NOMO-1 treated with dmso at 0.1 percent for 144 hours (cell line): ENCODE measurements at regions not wholly inside any gene's neighbourhood (a gene's known extent, or its start where the extent isn't known, plus 50 kb on each side); places are given as distances from the start of the nearest gene placed in this dataset.
"Not testable (repeated sequence)": the region's sequence is repeated elsewhere in the genome, so short reads cannot be mapped to it uniquely, and the experiment has no call there.

Experiments used
- DNase-seq: peaks from one replicate; lab custom pipeline; 2025; ENCODE audit not compliant: unreplicated experiment; lab: John Stamatoyannopoulos, UW

DNA sequence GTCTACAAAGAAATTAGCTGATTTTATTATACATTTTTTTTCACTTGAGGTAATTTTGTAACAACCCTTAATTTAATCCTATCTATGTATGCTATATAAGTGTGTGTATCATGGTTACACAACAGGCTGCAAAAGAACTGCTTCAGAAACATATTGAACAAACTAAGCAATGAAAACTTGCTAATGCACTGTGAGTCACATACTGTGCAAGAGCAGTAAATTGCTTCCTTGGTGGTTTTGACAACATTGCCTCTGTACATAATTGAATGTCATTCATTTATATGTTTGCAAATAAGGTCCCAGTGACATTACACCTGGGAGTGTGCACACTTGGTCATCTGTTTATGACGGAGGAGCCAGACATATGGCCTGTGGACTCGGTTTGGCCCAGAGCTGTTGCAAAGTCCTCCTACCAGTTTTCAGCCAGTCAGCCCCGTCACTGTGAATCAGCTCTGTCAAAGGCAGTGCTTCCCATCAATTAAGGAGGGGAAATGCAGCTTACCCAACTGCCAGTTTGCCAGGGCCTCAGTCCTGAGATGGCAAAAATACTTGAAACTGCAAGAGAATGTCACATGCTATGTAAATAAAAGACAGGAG is 835.0 kb downstream of the TTLL7 start:
- peak; percentile 68 for DNase-seq

DNA sequence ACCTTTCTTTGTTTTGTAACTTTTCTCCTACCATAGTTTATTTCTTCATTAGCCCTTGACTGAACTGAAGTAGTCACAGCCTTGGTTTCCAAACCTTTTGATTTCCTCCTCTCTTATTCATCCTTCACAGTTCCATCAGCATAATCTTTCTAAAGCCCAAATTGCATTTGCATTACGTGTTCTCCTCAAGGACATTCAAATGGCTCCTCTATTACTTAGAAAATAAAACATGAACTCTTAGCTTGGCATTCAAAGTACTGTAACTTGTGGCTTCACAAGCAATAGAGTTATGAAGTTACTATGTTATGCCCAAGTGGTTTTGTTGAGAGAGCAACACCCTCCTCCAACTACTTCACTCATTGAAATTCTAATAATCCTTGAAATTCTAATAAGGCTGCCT is 840.0 kb downstream of the TTLL7 start:
- DNase-seq: not testable (repeated sequence)

- not testable (repeated sequence) for DNase-seq
Observed at GRCh38 chr1:83154306-83154705, 844.6 kb downstream of the TTLL7 start.

GRCh38 chr1:83151167-83151898 is 847.6 kb downstream of the TTLL7 start:
- not testable (repeated sequence) for DNase-seq

DNA sequence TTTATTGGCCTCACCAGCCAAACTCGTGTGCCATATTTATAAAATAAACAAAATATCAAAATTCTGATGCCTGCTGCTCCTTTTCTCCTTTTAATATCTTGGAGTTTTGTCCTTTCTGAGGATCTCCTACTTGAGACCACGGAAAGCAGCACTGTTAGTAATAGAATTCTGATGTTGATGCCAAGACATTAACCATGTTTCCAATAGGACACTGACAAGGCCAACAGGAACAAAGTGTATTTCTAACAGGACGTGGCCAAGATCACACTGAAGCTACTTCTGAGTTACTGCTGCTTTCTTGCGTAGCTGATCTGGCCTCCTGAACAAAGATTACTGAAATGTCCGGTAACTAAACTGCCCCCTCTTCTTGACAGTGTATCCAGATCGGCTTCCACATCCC is 848.5 kb downstream of the TTLL7 start:
- DNase-seq: not testable (repeated sequence)

DNA sequence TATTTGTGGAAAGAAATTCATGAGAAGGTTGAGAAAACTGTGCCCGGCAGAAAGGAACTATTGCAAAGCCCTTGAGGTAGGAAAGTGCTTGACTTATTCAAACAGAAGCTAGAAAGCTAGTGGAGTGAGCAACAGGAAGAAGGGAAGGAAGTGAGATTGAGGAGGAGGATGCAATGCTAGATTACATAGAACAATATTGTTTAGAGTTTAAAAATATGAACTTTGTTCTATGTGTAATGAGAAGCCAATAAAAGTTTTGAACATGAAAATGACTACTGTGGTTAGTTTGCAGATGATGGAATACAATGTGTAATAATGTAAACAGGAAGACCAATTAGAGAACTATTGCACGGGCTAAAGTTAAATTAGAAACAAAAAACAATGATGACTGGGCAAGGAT is 853.1 kb downstream of the TTLL7 start:
- DNase-seq: not testable (repeated sequence)

- not testable (repeated sequence) for DNase-seq
Observed at GRCh38 chr1:83142802-83143201, 856.1 kb downstream of the TTLL7 start.

GRCh38 chr1:83135524-83136157 is 863.3 kb downstream of the TTLL7 start:
- DNase-seq: not testable (repeated sequence)

GRCh38 chr1:83134322-83135014 is 864.5 kb downstream of the TTLL7 start:
- DNase-seq: not testable (repeated sequence)

- no peak for DNase-seq
Observed at GRCh38 chr1:83131692-83131955, 867.3 kb downstream of the TTLL7 start.

DNA sequence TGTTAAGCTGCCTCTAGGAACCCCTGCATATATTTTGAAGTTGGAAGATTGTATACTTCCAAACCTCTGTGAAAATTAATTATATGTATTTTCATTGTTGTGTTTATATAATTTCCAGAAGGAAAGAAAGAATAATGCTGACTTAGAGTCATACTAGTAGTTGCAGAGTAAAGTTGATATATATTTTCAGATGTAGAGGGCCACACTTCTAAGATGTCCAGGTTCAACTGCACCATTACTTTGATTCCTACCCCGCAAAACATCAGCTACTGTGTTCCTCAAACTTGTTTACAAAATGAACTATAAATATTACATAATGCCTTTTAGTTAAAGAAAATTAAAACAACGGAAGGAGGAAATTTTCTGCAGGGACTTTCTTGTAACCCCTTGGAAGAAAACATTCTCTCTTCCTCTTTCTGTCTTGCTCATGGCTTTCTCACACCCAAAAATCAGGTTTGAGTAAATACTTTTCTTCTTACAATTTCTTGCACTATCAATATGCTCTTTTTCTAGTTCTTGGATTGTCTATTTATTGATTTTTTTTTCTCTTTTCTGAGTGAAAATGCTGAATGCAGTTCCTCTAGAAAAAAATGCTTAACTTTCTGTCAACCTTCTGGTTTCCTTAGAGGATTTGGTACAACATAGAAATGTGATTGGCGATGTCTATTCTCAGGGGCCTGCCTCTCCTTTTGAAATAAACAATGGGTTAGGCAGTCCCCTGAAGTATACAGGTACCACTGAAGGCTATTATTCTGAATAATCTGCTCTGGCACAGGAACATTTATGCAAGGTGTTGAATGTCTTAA is 867.8 kb downstream of the TTLL7 start:
- DNase-seq: peak; percentile 26

DNA sequence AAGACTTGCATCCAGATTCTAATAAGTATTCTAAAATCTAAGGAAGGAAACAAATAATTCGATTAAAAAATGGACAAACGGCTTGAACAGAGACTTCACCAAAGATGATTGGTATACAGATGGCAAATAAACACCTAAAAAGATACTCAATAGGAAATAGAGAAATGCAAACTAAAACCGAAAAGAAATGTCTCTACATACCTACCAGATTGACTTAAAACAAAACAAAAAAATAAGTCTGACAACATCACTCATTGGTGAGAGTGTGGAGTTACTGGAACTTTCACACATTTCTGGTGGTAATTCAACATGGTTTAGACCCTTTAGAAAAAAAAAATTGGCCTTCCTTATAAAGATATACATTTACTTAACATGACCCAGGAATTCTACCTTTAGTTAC is 869.8 kb downstream of the TTLL7 start:
- DNase-seq: no peak

DNA sequence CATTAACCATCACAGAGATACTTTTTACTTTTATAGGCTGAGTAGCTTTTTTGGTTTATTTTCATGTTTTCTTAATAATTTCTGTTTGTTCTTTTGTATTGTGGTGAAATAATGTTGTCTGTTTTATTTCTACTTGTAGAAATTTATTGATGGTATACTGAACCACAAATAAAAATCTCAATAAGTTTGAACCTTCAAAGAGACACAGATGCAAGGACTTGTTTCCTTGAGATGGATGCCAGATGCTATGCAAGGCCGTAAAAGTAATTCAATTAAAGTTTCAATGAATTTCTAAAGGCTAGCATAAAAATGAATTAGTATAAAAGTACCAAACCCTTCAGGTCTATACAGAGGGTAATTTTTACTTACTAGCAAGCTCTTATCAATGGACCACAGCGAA is 873.5 kb downstream of the TTLL7 start:
- no peak for DNase-seq

- DNase-seq: no peak
Observed at GRCh38 chr1:83123019-83123418, 875.9 kb downstream of the TTLL7 start.

DNA sequence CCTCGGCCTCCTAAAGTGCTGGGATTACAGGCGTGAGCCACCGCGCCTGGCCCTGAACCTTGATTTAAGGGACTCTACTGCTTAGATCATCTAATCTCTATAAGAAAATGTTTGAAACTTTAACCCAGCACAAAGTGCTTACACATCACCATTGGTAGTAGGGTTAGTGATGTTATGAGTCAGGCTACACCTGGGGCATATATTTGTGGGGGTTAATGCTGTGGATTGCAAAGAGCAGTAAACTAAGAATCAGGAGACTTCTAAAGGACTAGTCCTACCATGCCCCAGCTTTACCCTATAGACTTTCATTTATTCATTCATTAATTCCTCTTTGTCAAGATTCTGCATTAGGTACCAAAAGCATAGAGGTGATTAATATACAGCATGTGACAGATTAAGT is 880.5 kb downstream of the TTLL7 start:
- DNase-seq: no peak

DNA sequence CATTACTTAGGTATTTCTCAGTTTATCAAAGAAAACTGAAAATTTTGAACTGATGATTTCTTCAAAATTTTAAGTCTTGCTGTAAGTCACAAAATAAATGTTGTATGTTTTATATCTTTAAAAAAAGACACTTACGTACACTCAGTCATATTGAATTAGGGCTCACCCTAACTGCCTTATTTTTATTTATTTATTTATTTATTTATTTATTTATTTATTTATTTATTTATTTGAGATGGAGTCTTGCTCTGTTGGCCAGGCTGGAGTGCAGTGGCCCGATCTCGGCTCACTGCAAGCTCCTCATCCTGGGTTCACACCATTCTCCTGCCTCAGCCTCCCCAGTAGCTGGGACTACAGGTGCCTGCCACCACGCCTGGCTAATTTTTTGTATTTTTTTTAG is 881.9 kb downstream of the TTLL7 start:
- not testable (repeated sequence) for DNase-seq

- DNase-seq: no peak
Observed at GRCh38 chr1:83115785-83116184, 883.1 kb downstream of the TTLL7 start.

GRCh38 chr1:83114136-83114834 is 884.6 kb downstream of the TTLL7 start:
- no peak for DNase-seq

GRCh38 chr1:83113652-83114051 is 885.3 kb downstream of the TTLL7 start:
- no peak for DNase-seq

DNA sequence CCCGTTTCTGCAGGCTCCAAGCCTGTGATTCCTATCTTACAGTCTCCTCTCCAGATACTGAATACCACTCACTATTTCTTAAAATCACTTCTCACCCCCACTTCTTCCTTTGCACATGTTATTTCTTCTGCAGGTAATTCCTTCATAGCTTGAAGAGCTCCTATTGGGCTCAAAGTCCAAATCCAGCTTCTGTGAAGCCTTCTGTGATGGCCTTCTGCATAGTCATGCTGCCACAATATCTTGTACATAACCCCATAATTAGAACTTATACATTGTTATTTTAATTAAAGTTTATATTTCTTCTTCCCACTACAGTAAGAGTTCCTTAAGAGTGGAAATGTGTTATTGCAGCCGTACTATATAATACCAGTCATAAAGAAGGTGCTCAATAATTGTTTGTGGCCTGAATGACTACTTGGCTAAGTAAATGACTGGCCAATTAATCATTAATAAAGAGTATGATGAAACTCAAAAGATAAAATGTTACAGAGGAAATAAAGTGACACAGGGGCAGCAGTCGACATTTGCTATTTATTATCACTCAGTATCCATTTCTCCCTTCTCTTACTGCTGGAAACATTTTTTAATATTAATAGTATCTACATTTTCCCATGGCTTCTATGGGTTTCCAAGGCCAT is 886.6 kb downstream of the TTLL7 start:
- DNase-seq: no peak
